ENCODE measurements at regions not wholly inside any gene's neighbourhood (a gene's known extent, or its start where the extent isn't known, plus 50 kb on each side); places are given as distances from the start of the nearest gene placed in this dataset.

GRCh38 chr2:64244037-64244416 lies 99.8 kb upstream of the PELI1 start:
- TF ChIP-seq CTCF (IDR thresholded peaks at IDR 0.05; ENCODE audit: low read depth, low read length) = no peak
- no peaks in the 10 kb centered on the region for H3K27me3 ChIP-seq
- no peak overlapping the region for H3K27ac ChIP-seq
- DNase-seq (ENCODE audit: low read depth in 1 of 2, low spot score in 1 of 2) = no peak
- H3K36me3 ChIP-seq = no peaks in the 10 kb centered on the region
- no peaks in the 10 kb centered on the region for H3K4me1 ChIP-seq (ENCODE audit: low read depth)
- H3K4me3 ChIP-seq = no peak overlapping the region
- H3K9me3 ChIP-seq (ENCODE audit: low read depth) = no peaks in the 10 kb centered on the region

- no peaks in the 10 kb centered on the region for H3K27me3 ChIP-seq
- DNase-seq (ENCODE audit: low read depth in 1 of 2, low spot score in 1 of 2) = no peak
- no peaks in the 10 kb centered on the region for H3K9me3 ChIP-seq (ENCODE audit: low read depth)
- no peaks in the 10 kb centered on the region for H3K4me1 ChIP-seq (ENCODE audit: low read depth)
- H3K27ac ChIP-seq = no peak overlapping the region
- no peaks in the 10 kb centered on the region for H3K36me3 ChIP-seq
- H3K4me3 ChIP-seq = no peak overlapping the region
- TF ChIP-seq CTCF (IDR thresholded peaks at IDR 0.05; ENCODE audit: low read depth, low read length) = no peak
Measured at GRCh38 chr2:64245631-64246030, 101.4 kb upstream of the PELI1 start.

- Histone ChIP-seq H3K27ac (no peak overlapping the region), H3K4me1 (ENCODE audit: low read depth) (no peaks in the 10 kb centered on the region), H3K4me3 (no peak overlapping the region), H3K27me3 (peaks cover 9% of the 10 kb centered on the region), H3K9me3 (ENCODE audit: low read depth) (no peaks in the 10 kb centered on the region), H3K36me3 (no peaks in the 10 kb centered on the region)
- DNase-seq (ENCODE audit: low read depth in 1 of 2, low spot score in 1 of 2) = no peak
- no peak for TF ChIP-seq CTCF (IDR thresholded peaks at IDR 0.05; ENCODE audit: low read depth, low read length)
Measured at GRCh38 chr2:64246962-64247361, 102.7 kb upstream of the PELI1 start.

GRCh38 chr2:64249426-64249825 lies 105.2 kb upstream of the PELI1 start:
- Histone ChIP-seq H3K4me1 (ENCODE audit: low read depth) (no peaks in the 10 kb centered on the region), H3K36me3 (no peaks in the 10 kb centered on the region), H3K27me3 (peaks cover 34% of the 10 kb centered on the region), H3K27ac (no peak overlapping the region), H3K4me3 (no peak overlapping the region), H3K9me3 (ENCODE audit: low read depth) (no peaks in the 10 kb centered on the region)
- no peak for TF ChIP-seq CTCF (IDR thresholded peaks at IDR 0.05; ENCODE audit: low read depth, low read length)
- no peak for DNase-seq (ENCODE audit: low read depth in 1 of 2, low spot score in 1 of 2)

GRCh38 chr2:64250063-64250462 lies 105.8 kb upstream of the PELI1 start:
- no peaks in the 10 kb centered on the region for H3K4me1 ChIP-seq (ENCODE audit: low read depth)
- no peak overlapping the region for H3K4me3 ChIP-seq
- H3K27ac ChIP-seq = no peak overlapping the region
- DNase-seq (ENCODE audit: low read depth in 1 of 2, low spot score in 1 of 2) = no peak
- H3K36me3 ChIP-seq = no peaks in the 10 kb centered on the region
- H3K27me3 ChIP-seq = peaks cover 37% of the 10 kb centered on the region
- no peak for TF ChIP-seq CTCF (IDR thresholded peaks at IDR 0.05; ENCODE audit: low read depth, low read length)
- no peaks in the 10 kb centered on the region for H3K9me3 ChIP-seq (ENCODE audit: low read depth)
